ENCODE measurements at regions not wholly inside any gene's neighbourhood (a gene's known extent, or its start where the extent isn't known, plus 50 kb on each side); places are given as distances from the start of the nearest gene placed in this dataset.

- Histone ChIP-seq H3K9me3 (no peaks in the 10 kb centered on the region), H3K36me3 (ENCODE audit: low read depth) (no peaks in the 10 kb centered on the region), H3K4me3 (no peak overlapping the region), H3K4me1 (ENCODE audit: low read depth) (no peaks in the 10 kb centered on the region)
- no peak for DNase-seq
- ATAC-seq, result peak; percentile 62
- intact Hi-C loops (cut with DNase I, micrococcal nuclease), result no loop called here
- TF ChIP-seq, protein P1, sequence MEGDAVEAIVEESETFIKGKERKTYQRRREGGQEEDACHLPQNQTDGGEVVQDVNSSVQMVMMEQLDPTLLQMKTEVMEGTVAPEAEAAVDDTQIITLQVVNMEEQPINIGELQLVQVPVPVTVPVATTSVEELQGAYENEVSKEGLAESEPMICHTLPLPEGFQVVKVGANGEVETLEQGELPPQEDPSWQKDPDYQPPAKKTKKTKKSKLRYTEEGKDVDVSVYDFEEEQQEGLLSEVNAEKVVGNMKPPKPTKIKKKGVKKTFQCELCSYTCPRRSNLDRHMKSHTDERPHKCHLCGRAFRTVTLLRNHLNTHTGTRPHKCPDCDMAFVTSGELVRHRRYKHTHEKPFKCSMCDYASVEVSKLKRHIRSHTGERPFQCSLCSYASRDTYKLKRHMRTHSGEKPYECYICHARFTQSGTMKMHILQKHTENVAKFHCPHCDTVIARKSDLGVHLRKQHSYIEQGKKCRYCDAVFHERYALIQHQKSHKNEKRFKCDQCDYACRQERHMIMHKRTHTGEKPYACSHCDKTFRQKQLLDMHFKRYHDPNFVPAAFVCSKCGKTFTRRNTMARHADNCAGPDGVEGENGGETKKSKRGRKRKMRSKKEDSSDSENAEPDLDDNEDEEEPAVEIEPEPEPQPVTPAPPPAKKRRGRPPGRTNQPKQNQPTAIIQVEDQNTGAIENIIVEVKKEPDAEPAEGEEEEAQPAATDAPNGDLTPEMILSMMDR (IDR thresholded peaks at IDR 0.05), result peak; percentile 21
These were observed 89.2 kb upstream of the PFKP start for GRCh38 chr10:2978111-2978510.

- no peaks in the 10 kb centered on the region for H3K36me3 ChIP-seq (ENCODE audit: low read depth)
- no peaks in the 10 kb centered on the region for H3K4me1 ChIP-seq (ENCODE audit: low read depth)
- TF ChIP-seq, protein P1 (IDR thresholded peaks at IDR 0.05), result no peak
- DNase-seq (no peak), ATAC-seq (no peak)
- intact Hi-C loops (cut with DNase I, micrococcal nuclease), result no loop called here
- no peaks in the 10 kb centered on the region for H3K9me3 ChIP-seq
- H3K4me3 ChIP-seq, result no peak overlapping the region
These were observed 92.7 kb upstream of the PFKP start for GRCh38 chr10:2974503-2975207.

- TF ChIP-seq, protein P1 (IDR thresholded peaks at IDR 0.05), result no peak
- H3K4me3 ChIP-seq, result no peak overlapping the region
- H3K9me3 ChIP-seq, result no peaks in the 10 kb centered on the region
- ATAC-seq (no peak), DNase-seq (no peak)
- H3K4me1 ChIP-seq (ENCODE audit: low read depth), result no peaks in the 10 kb centered on the region
- no peaks in the 10 kb centered on the region for H3K36me3 ChIP-seq (ENCODE audit: low read depth)
- intact Hi-C loops (cut with DNase I, micrococcal nuclease), result no loop called here
These were observed 93.3 kb upstream of the PFKP start for GRCh38 chr10:2974083-2974482.

GRCh38 chr10:2972810-2973209 lies 94.5 kb upstream of the PFKP start:
- Histone ChIP-seq H3K9me3 (no peaks in the 10 kb centered on the region), H3K36me3 (ENCODE audit: low read depth) (no peaks in the 10 kb centered on the region), H3K4me1 (ENCODE audit: low read depth) (no peaks in the 10 kb centered on the region), H3K4me3 (no peak overlapping the region)
- DNase-seq (no peak), ATAC-seq (no peak)
- TF ChIP-seq, protein P1 (IDR thresholded peaks at IDR 0.05), result no peak
- intact Hi-C loops (cut with DNase I, micrococcal nuclease), result no loop called here

- intact Hi-C loops (cut with DNase I, micrococcal nuclease), result no loop called here
- TF ChIP-seq, protein P1 (IDR thresholded peaks at IDR 0.05), result no peak
- no peaks in the 10 kb centered on the region for H3K36me3 ChIP-seq (ENCODE audit: low read depth)
- no peak overlapping the region for H3K4me3 ChIP-seq
- no peaks in the 10 kb centered on the region for H3K4me1 ChIP-seq (ENCODE audit: low read depth)
- ATAC-seq (no peak), DNase-seq (no peak)
- no peaks in the 10 kb centered on the region for H3K9me3 ChIP-seq
These were observed 95.1 kb upstream of the PFKP start for GRCh38 chr10:2972216-2972615.

Data from mucosa of descending colon (tissue), 3 donors.